Stimulated activated CD4-positive, alpha-beta T cell treated with anti-CD3 and anti-CD28 coated beads, Interleukin-4, amount 100 ng/mL, for 4 hours (primary cell): ENCODE measurements at regions not wholly inside any gene's neighbourhood (a gene's known extent, or its start where the extent isn't known, plus 50 kb on each side); places are given as distances from the start of the nearest gene placed in this dataset.

Experiments used
- DNase-seq, 2 experiments: peaks; one replicate each; pipeline ENCODE4 v3.0.0-alpha.2; 2020

DNA sequence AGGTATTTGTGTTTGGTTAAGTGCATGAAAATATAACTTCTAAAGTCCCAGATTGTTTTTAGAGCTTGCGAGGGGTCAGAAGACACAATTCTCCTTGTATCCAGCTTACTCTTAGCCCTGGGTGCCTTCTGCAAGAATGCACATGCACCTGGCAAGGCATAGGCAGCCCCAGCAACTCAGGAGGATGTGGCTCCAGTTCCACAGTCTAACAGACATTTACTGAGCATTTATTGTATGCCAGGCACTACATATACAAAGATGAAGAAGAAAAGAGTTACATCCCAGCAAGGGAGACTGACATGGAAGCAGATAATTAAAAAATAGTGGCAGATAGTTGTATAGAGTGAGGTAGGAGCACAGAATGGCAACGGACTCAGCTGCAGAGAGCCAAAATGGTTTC lies 101.1 kb upstream of the FRY start:
- no peak for DNase-seq

DNA sequence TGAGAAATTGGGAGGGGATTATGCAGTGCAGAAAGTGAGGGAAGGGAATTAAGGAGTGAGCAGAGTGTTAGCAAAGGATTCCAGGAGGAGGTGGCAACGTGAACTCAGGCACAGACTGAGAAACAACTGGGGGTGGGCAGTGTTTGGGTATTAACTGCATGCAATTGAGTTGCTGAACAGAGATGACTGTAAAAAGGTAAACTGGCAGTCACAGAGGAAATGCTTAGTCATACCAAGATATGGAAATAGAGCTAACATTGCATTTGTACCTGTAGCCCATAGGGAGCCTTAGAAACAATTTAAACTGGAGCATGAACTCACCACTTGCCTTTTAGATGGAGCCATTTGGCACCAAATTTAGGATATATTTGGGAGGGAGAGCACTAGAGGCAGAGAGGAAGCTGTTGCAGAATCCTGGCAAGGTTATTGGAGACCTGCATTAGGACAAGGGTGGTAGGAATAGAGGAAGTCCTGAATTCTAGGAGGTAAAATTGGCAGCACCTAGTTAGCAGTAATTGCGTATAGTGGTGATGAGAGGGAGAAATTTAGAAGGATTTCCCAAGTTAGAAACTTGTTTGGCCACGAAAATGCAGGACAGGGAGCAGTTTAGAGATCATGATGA lies 100.6 kb upstream of the FRY start:
- DNase-seq = no peak

DNA sequence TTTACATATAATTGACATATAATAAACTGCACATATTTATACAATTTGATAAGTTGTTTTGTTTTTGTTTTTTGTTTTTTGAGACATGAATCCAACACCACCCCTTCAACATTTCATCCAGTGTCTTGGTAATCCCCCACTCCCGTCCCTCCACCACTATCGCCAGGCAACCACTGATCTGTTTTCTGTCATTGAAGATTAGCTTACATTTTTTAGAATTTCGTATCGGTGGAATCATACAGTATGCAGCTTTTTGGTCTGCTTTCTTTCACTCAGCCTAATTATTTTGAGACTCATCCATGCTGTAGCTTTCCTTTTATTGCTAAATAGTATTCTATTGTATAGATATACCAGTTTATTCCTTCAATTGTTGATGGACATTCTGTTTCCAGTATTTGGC lies 94.1 kb upstream of the FRY start:
- DNase-seq = no peak

DNA sequence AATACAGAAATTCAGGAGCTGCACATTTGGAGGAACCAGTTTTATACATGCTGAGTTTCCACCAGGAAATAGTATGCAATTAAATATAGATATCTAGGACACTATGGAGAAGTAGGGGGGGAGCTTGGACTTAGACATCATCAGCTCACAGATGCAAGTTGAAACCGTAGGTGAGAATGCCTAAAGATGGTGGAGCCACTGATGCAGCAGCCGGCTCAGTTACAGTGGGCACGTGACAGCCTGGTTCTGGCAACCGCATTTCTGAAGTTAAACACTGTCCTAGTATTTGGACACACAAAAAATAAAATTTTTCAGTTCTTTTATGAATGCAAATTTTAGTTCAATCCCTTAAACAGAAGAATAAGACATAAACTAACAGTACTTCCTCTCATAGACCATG lies 91.5 kb upstream of the FRY start:
- DNase-seq = no peak

DNA sequence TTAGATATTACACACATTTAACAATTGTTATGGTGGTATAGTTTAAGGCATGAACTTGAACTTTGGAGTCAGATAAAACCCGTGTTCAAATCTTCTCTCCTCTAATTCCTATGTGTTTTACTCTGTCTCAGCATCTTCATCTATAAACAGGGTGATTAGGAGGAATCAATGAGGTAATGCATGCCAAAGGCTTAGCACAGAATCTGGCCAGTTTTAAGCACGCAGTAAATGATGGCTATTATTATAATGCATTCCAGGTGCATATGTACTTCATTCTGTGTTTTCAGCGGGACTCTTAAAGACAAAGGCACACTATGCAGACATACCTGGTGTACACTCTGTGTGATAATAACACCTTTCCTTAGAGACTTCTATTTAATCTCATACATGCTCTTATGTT lies 88.0 kb upstream of the FRY start:
- no peak for DNase-seq

DNA sequence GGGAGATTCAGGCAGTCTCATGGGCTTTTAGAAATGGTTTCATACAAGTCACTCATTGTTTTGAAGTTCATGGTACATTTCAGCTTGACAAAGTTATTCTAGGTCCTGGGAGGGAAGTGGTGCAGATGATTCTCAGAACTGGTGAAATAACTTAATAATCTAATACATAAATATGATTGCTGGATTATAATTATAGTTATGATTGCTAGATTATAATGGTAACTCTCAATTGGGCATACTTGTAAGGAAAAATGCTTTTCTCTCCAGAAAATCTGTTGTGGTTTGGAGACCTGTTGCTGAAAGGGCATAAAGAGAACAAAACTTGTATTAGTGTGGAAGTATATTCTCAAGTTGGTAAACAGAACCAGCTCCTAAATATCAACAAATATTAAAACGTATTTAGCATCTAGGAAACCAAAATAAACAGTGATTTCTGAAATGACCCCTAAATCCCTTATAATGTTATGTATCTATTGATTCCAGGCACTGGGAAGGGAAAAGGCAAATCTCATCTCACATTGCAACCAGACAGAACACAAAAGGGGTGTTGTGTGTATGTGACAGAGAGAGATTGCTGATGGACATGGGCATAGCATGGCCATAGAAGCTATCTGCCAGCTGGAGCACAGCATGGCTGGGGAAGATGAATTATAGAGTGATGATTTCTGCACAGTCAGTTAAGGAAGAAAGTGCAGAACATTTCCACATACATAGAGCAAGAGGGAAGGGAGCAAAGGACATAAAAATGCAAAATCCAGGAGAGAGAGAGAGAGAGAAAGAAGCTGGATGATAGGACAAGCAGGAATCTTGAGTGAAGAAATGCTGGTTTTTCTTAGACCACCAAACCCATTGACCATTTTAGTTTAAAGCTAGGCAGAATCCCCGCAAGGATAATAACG lies 87.1 kb upstream of the FRY start:
- no peak for DNase-seq

DNA sequence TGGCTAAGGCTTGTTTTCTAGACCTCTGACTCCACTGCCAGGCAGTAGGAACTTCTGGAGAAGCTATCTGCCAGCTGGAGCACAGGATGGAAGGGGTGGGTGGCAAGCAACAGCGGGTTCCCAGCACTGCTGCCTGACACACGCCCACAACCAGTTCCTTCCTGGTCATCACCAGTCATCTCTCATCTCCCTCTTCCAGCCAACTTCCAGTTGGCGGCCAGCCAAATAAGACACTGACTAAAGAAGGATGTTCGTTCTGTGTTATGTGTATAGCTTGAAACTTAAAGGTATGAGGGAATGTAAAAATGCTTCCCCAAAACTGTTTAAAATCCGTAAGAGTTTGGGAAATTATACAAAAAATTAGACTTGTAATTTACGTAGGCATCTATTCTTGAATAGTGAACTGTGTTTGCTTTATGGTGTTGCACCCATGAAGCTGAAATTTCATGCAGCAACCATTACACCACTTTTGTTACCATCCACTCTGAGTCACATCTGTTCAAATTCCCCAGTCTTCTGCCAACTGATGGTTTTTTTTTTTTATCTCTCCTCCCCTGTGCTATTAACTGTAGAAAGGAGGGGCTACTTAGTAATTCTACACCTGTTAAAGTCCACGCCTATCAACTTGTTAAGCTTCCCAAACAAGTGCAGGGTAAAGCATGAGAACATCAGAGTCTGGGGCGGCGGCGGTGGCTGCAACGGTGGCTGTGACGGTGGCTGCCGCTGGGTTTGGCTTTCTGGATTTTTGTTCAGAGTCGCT lies 86.2 kb upstream of the FRY start:
- no peak for DNase-seq

DNA sequence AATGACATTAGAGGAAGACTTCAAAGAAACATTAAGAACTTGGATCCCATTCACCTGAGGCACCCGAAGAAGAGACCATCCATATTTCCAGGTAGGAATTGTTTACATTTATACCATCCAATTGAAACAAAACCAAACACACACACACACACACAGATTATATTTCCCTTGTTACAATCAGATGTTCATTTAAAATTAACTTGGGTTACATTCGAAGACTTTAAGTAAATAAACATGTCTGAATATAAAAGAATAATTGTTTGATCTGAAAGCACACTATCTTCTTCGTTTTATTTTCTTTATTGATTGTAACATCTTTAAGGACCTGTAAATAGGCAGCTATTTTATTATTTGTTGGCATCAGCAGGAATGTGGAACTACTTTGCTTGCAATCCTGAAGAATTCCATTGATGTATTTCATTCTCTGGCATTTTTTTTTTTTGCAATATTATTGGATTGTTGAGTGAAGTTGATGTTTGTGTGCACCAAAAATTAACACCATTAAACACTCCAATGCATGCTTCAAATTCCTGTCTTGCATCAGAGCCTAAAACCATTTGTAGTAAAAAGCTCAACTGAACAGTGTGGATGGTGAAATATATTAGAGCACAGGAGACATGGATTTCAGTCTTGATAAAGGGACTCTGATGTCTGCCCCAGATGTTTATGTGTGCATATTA lies 85.3 kb upstream of the FRY start:
- no peak for DNase-seq

DNA sequence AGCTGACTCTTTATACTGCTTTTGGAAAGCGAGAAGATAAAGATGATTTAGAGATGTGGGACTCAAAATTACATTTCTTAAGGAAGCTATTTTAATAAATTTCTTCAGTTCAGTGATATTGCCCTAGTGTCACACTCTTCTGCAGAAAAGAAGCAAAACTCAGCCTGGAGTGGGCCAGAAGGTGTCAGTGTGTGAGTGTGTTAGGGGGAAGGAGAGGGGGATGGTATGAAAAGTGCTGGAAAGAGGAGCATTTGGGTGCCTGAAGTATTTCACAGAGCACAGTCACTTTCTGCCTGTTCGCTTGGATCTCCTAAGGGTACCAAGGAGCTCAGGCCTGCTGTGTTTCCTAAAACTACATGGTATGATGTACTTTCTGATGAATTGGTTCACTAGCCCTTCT lies 84.5 kb upstream of the FRY start:
- DNase-seq = no peak

DNA sequence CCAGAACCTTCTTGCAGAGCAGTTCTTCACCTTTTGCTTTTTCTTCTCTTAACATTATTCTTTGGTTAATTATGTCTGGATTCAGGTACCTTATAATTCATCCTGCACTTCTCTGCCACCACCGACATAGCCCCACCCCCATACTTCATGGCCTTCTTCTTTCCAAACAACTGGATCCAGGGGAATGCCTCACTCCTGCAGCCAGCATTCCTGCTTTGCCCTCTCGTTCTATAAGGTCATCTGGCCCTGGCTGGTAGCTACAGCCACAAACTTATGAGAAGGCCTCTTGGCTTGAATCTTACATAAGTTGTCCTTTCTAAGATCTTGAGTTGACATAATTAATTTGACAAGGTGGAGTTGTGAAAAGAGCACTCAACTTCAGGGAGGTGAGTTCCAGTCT lies 84.1 kb upstream of the FRY start:
- no peak for DNase-seq

DNA sequence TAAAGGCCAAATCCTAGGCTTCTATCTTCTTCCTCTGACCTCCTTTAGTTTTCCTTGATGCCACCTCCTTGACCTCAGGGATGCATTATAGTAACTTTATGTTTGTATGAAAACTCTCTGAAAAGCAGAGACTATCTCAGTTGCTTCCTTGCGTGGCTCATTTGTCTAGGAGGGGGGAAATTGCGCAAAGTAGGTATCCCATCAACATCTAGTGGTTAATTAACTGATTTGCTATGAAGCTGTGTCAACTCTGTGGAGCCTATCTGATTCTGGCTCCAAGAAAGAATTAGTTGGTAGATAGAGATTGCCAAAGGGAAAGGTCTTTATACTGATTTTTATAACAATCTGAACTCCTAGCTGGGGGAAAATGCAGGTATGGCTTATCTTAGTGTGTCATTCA lies 82.1 kb upstream of the FRY start:
- no peak for DNase-seq

DNA sequence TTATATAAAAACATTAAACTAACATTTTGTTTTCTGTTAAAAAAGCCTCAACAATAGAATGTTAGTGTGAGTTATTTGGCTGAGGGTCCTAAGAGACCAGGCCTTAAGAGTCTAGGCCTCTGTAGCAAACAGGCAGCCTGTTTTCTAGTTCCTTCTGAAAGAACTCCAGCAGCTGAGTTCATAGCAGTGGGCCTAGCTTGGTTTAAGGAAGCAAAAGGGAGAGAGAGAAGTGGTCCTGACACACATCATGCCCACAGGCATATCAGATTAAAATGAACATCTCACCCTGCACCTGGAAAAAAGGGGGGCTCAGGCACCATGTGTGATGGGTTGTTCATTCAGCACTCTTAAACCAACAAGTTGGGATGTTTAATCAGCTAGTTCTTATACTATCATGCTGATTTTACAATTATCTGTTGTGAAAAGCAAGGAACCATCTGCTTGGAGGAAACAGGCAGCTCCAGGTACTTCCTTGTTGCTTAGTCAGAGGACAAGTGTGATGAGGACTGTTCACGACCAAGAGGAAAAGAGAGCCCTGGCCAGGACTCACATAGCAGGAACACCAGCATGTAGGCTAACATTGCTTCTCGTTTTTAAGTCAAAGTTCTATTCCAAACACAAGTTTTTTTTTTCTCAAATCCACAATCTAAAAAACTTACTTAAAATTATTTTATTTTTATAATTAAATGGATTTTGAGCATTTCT lies 81.3 kb upstream of the FRY start:
- no peak for DNase-seq

DNA sequence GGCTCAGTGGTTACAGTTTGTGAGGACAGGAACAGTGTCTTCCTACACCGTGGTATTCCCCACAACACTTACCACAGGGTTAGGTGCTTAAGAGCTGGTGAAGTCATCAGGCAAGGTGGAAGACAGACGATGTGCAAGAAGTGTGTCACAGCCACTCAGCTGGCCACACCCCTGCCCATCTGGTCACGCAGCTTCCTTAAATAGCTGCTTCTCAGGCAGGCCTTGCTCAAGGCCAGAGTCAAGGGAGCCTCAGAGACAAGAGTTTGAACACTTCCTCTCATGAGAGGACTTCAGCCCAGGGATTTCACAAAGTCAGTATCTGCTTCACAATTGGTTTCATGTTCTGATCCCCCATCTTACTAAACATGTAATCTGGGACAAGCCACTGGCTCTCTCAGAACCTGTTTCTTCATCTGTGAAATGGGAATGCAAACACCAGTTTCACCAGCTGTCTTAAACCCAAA lies 80.3 kb upstream of the FRY start:
- no peak for DNase-seq

DNA sequence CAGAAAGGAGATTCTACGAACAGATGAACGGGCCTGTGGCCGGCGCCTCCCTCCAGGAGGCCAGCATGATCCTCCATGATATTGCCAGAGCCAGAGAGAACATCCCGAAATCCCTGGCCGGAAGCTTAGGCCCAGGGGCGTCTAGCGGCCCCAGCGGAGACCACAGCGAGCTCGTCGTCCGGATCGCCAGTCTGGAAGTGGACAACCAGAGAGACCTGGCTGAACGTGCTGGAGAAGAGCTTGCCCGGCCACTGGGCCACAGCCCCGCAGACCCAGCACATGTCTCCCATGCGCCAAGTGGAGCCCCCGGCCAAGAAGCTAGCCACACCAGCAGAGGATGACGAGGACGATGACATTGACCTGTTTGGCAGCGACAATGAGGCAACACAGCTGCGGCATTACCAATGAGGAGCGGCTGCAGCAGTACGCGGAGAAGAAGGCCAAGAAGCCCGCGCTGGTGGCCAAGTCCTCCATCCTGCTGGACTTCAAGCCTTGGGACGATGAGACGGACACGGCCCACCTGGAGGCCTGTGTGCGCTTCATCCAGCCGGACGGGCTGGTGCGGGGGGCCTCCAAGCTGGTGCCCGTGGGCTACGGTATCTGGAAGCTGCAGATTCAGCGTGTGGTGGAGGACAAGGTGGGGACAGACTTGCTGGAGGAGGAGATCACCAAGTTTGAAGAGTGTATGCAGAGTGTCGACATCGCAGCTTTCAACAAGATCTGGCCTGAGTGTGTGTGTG lies 78.8 kb upstream of the FRY start:
- no peak for DNase-seq

DNA sequence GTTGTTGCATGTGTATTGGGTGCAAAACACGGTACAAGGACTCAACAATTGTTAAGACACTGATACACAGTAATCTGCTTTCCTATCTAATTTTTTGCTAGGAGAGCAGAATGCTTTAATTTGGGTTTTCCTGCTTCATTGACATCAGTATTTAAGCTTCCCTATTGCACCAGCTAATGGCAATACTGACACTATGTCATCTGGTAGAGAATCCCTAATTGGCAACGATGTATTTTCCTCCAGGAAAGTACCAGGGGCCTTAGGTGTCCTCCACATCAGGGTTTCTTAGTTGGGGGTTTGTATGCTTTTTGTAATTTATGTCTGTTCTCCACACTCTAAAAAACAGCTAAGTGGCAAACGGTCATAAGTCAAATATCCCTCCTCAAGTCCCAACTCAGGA lies 76.5 kb upstream of the FRY start:
- no peak for DNase-seq

DNA sequence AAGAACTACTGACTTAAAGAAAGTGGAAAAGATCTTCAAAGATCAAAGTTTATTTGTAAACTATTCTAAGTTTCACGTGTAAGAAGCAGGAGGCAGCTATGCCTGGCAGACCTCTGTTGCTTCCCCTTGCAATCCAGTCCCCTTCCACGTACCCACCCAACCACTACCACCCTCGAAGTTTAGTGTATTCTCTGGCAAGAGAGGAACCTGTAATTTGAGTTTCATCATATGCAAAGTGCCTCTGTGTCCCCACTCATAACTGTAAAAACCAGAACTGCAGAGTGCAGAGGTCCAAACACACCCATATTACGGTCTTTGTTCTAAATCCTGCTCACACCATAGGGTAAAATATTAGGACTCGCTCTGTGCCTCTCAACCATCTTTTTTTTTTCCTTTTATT lies 75.8 kb upstream of the FRY start:
- no peak for DNase-seq

DNA sequence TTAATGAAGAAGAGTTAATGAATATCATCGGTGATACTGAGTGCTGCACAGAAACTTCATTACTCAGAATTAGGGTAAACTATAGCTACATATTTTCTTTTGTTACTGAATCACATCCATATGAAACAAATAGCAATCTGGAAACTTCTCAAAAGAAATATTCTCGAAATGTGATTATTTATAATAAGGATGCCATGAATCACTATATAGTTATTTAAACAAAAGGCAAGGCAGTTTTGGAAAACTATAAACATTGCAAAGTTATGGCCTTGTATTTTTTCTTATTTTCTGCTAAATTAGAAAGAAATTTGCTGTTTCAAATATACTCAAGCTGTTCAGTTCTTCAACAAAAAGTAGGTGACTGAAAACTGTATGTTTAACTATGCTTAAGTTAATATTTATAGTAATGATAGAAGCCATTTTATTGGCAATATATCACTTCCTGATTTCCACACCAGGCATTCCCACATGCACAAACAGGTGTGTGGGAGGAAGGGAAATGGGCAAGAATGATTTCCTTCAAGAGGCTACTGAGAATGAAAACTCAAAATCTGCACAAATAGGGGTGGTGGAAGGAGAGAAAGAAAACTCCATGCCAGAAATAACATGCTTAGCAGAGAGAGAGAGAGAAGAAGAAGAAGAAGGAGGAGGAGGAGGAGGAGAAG lies 74.5 kb upstream of the FRY start:
- DNase-seq = no peak

DNA sequence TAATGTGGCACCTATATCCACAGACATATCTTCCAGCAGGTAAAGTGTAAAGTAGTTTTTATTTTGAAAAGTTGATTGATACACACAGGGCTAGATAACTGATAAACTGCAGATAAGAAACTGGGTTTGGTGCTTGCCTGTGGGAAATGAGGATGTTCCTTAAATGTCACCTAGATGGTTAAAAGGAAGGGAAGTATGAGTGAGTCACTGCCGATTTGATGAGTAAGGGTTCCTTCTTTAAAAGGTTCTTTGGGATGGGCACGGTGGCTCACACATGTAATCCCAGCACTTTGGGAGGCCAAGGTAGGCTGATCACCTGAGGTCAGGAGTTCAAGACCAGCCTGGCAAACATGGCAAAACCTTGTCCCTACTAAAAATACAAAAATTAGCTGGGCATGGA lies 73.8 kb upstream of the FRY start:
- DNase-seq = no peak

DNA sequence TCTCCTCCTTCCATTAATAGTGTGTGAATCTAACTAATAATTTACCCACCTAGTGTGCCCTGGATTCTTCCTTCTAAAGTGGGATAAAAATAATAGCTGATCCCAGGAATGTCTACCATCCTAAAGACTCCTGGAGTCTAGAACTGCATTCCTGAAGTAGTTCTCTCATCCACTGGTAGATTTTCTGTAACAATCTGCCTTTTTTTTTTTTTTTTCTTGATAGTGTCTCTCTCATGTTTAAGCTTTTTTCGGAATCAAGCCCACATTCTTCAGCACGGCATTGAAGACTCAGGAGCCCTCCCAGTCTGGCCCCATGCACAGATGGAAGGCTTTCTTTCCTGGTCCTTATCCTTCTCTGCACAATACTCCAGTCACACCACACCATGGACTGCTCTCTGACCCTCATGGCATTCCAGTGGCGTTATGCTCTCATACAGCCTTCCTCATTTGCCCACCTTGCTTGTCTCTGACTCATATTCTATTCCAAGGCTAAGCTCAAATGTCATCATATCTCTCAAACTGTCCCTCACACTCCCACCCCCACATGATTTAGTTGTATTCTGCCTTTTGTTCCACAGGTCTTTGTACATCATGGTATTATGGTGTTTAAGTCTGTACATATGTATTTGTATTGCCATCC lies 68.7 kb upstream of the FRY start:
- no peak for DNase-seq

DNA sequence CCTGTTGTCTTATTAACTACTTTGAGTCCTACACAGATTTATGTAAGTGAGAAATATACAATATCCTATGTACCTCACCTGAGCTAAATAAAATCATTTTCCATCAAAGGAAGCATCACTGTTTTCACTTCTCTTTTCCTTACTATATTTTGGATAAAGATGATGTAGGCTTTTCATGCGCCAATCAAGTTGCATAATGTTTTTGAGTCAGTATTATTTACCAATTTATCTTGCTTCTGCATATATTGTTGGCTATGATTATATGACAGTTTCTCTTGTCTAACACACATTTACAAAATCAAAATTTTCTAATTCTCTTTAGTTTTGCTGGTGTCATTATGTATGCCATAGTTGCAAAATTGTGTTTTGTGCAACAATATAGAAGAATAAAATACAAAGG lies 67.9 kb upstream of the FRY start:
- DNase-seq = no peak

DNA sequence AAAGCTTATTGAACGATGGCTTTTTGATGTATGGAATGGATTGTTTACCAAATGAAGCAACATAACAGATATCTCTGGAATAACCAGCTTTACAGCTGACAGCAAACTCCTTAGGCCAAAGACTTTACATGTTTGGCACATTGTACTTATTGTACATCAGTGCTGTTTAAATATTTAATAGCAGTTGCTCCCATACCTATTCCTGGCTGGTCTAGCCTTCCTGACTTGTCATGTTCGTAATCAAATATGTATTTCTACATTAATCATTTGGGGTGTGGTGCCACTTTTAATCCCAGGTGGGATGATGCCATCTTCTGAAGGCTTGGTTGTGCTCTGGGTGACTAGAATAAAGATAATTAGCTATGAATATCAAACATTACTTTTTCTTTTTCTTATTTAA lies 67.4 kb upstream of the FRY start:
- no peak for DNase-seq
